ENCODE measurements at regions not wholly inside any gene's neighbourhood (a gene's known extent, or its start where the extent isn't known, plus 50 kb on each side); places are given as distances from the start of the nearest gene placed in this dataset.

- no peak for ATAC-seq
- Mint-ChIP-seq H3K4me3 (no peak overlapping the region), H3K4me1 (peaks cover 7% of the 10 kb centered on the region), H3K27me3 (peaks cover 16% of the 10 kb centered on the region), H3K27ac (no peak overlapping the region), H3K9me3 (no peaks in the 10 kb centered on the region), H3K36me3 (ENCODE audit: low read depth) (no peaks in the 10 kb centered on the region)
- DNase-seq: no peak
Measured at GRCh38 chr12:65761301-65761700, 63.0 kb upstream of the HMGA2 start.

- no peak overlapping the region for H3K4me3 Mint-ChIP-seq
- no peaks in the 10 kb centered on the region for H3K36me3 Mint-ChIP-seq (ENCODE audit: low read depth)
- DNase-seq (no peak), ATAC-seq (no peak)
- no peak overlapping the region for H3K27ac Mint-ChIP-seq
- no peaks in the 10 kb centered on the region for H3K4me1 Mint-ChIP-seq
- peaks cover 8% of the 10 kb centered on the region for H3K27me3 Mint-ChIP-seq
- H3K9me3 Mint-ChIP-seq: no peaks in the 10 kb centered on the region
Measured at GRCh38 chr12:65764325-65764724, 60.0 kb upstream of the HMGA2 start.

- H3K4me3 Mint-ChIP-seq: no peak overlapping the region
- DNase-seq (no peak), ATAC-seq (no peak)
- H3K9me3 Mint-ChIP-seq: no peaks in the 10 kb centered on the region
- no peaks in the 10 kb centered on the region for H3K4me1 Mint-ChIP-seq
- no peaks in the 10 kb centered on the region for H3K36me3 Mint-ChIP-seq (ENCODE audit: low read depth)
- no peak overlapping the region for H3K27ac Mint-ChIP-seq
- H3K27me3 Mint-ChIP-seq: peaks cover 6% of the 10 kb centered on the region
Measured at GRCh38 chr12:65765436-65765813, 58.9 kb upstream of the HMGA2 start.

- ATAC-seq: no peak
- no peaks in the 10 kb centered on the region for H3K9me3 Mint-ChIP-seq
- DNase-seq: no peak
- H3K27me3 Mint-ChIP-seq: peaks cover 9% of the 10 kb centered on the region
- H3K27ac Mint-ChIP-seq: no peak overlapping the region
- no peaks in the 10 kb centered on the region for H3K36me3 Mint-ChIP-seq (ENCODE audit: low read depth)
- H3K4me3 Mint-ChIP-seq: no peak overlapping the region
- no peaks in the 10 kb centered on the region for H3K4me1 Mint-ChIP-seq
Measured at GRCh38 chr12:65769880-65770279, 54.4 kb upstream of the HMGA2 start.
